ENCODE measurements at regions not wholly inside any gene's neighbourhood (a gene's known extent, or its start where the extent isn't known, plus 50 kb on each side); places are given as distances from the start of the nearest gene placed in this dataset.
"Not testable (repeated sequence)": the region's sequence is repeated elsewhere in the genome, so short reads cannot be mapped to it uniquely, and the experiment has no call there.

DNA sequence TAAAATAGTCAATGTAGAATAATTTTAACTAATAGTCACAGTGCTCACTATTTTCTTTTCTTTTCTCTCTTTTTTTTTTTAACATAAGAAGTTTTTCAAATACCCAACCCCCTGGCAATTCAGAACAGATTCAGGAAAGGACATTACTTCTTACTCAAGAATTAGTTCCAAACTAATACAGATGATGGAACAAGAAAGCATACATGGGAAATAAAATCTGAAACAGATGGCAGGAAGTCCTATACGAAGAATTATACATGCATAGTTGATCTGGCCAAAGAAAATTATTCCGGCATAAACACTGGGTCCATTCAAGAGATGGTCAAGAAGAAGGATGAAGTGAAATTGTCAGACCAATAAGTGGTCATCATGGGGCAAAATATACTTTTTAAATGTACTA lies 614.4 kb upstream of the INTU start:
- no peak for DNase-seq (ENCODE audit: low read depth)
- no peak overlapping the region for H3K4me3 ChIP-seq (ENCODE audit: low read length)
- TF ChIP-seq, protein P1, sequence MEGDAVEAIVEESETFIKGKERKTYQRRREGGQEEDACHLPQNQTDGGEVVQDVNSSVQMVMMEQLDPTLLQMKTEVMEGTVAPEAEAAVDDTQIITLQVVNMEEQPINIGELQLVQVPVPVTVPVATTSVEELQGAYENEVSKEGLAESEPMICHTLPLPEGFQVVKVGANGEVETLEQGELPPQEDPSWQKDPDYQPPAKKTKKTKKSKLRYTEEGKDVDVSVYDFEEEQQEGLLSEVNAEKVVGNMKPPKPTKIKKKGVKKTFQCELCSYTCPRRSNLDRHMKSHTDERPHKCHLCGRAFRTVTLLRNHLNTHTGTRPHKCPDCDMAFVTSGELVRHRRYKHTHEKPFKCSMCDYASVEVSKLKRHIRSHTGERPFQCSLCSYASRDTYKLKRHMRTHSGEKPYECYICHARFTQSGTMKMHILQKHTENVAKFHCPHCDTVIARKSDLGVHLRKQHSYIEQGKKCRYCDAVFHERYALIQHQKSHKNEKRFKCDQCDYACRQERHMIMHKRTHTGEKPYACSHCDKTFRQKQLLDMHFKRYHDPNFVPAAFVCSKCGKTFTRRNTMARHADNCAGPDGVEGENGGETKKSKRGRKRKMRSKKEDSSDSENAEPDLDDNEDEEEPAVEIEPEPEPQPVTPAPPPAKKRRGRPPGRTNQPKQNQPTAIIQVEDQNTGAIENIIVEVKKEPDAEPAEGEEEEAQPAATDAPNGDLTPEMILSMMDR (conservative IDR thresholded peaks at IDR 0.05; ENCODE audit: low read length), result no peak

DNA sequence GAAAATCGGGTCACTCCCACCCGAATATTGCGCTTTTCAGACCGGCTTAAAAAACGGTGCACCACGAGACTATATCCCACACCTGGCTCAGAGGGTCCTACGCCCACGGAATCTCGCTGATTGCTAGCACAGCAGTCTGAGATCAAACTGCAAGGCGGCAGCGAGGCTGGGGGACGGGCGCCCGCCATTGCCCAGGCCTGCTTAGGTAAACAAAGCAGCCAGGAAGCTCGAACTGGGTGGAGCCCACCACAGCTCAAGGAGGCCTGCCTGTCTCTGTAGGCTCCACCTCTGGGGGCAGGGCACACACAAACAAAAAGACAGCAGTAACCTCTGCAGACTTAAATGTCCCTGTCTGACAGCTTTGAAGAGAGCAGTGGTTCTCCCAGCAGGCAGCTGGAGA lies 611.9 kb upstream of the INTU start:
- H3K4me3 ChIP-seq (ENCODE audit: low read length), result not testable (repeated sequence)

GRCh38 chr4:127036296-127036695 lies 596.5 kb upstream of the INTU start:
- TF ChIP-seq, protein P1 (conservative IDR thresholded peaks at IDR 0.05; ENCODE audit: low read length), result no peak
- no peak for DNase-seq (ENCODE audit: low read depth)
- no peak overlapping the region for H3K4me3 ChIP-seq (ENCODE audit: low read length)

More for the DNA sequence above, 611.9 kb upstream of the INTU start:
- DNase-seq (ENCODE audit: low read depth), result not testable (repeated sequence)

DNA sequence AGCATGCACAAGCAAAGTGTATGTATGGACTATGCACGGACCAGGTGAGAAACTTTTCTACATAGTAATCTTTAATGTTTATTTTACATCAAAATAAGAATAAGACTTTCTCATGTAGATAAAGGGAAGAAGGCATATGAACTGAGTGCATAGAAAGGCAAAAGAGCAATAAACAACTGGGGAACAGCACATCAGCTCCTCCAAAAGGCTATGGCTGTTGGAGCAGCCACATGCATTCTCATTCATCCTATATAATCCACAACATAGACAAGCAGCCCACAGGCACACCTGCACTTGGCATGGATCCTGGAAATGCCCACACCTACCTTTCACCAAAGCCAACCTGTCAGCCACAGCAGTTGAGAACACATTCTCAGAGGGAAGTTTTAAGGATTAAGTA lies 586.9 kb upstream of the INTU start:
- TF ChIP-seq, protein P1 (conservative IDR thresholded peaks at IDR 0.05; ENCODE audit: low read length), result no peak
- no peak for DNase-seq (ENCODE audit: low read depth)
- no peak overlapping the region for H3K4me3 ChIP-seq (ENCODE audit: low read length)

DNA sequence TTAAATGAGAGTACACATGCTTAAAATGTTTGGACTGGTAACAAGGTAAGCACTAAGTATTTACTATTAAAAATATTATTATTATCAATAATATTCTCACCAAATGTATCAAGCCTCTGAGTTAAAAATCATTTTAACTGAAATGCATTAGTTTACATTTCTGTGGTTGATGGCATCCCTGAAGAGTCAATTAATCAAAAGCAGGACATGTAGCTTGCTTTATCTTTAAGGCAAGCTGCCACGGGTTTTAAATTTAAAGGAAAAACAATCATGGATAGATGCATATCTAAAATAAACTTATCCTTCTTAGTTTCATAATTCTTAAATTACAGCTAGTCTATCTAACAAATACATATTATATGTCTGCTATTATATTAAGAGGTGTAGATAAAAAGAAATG lies 584.8 kb upstream of the INTU start:
- TF ChIP-seq, protein P1 (conservative IDR thresholded peaks at IDR 0.05; ENCODE audit: low read length), result no peak
- DNase-seq (ENCODE audit: low read depth), result no peak
- no peak overlapping the region for H3K4me3 ChIP-seq (ENCODE audit: low read length)

DNA sequence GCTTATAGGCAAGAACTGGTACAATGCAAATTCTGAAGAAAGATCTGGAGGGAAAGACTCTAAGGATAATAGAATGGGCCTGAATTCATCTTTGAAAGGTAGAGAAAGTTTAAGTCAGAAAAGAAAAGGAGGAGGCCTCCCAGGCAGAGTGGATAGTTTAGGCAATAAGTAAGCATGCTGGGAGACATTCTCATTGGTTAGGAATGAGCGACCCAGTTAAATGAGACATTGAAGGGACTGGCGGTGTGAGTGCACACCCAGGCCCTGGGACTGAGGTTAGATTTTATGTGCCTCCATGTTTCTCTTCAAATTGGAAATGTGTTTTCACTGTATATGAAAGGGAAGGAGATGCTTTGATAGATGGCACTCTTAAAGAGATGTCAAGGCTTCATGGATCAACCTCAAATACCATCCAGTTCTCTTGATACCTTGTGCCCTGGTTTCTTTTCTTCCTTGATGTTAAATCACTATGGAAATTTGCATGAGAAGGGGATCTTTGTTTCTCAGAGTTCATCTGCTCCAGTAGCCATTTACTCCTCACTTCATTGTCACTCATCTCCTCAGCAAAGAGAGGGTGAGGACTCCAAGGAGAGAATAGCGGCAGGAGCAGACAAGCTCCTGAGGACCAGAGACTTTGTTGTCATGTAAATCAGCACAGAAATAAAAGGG lies 584.2 kb upstream of the INTU start:
- TF ChIP-seq, protein P1 (conservative IDR thresholded peaks at IDR 0.05; ENCODE audit: low read length), result no peak
- DNase-seq (ENCODE audit: low read depth), result peak; percentile 23

GRCh38 chr4:127049526-127049925 lies 583.2 kb upstream of the INTU start:
- TF ChIP-seq, protein P1 (conservative IDR thresholded peaks at IDR 0.05; ENCODE audit: low read length), result no peak
- no peak overlapping the region for H3K4me3 ChIP-seq (ENCODE audit: low read length)
- DNase-seq (ENCODE audit: low read depth), result no peak

More for the DNA sequence above, 584.2 kb upstream of the INTU start:
- no peak overlapping the region for H3K4me3 ChIP-seq (ENCODE audit: low read length)
